Activated CD8-positive, alpha-beta memory T cell treated with anti-CD3 and anti-CD28 coated beads, Interleukin-2, amount 10 ng/mL, durations not matched to agents 7 days and 5 days (primary cell): ENCODE measurements at regions not wholly inside any gene's neighbourhood (a gene's known extent, or its start where the extent isn't known, plus 50 kb on each side); places are given as distances from the start of the nearest gene placed in this dataset.
"Not testable (repeated sequence)": the region's sequence is repeated elsewhere in the genome, so short reads cannot be mapped to it uniquely, and the experiment has no call there.

Experiments used
- ATAC-seq: fragments of 150-1000 bp; cut with Tn5 transposase; one replicate; pipeline ENCODE4 v1.10.0; 2021; ENCODE audit warnings: moderate library complexity
- CTCF ChIA-PET: fragments of 350-600 bp; sonication (Branson Sonifier 250); formaldehyde crosslinking; loops from one replicate; lab custom pipeline; 2021; ENCODE audit warnings: antibody characterized with exemption; lab: Charles Lee
- DNase-seq: peaks from one replicate; pipeline ENCODE4 v3.0.0-alpha.2; 2020
- H3K27ac Mint-ChIP-seq: one replicate; pipeline ENCODE4 v1.8.0; 2021; ENCODE audit warnings: mild to moderate bottlenecking, mixed read lengths
- H3K27me3 Mint-ChIP-seq: one replicate; pipeline ENCODE4 v1.8.0; 2021; ENCODE audit warnings: mixed read lengths
- H3K36me3 Mint-ChIP-seq: one replicate; pipeline ENCODE4 v1.8.0; 2021; ENCODE audit warnings: mild to moderate bottlenecking, mixed read lengths
- H3K4me1 Mint-ChIP-seq: one replicate; pipeline ENCODE4 v1.8.0; 2021; ENCODE audit warnings: mixed read lengths
- H3K4me3 Mint-ChIP-seq: one replicate; pipeline ENCODE4 v1.8.0; 2021; ENCODE audit warnings: mild to moderate bottlenecking, moderate library complexity, mixed read lengths
- H3K9me3 Mint-ChIP-seq: one replicate; pipeline ENCODE4 v1.8.0; 2022; ENCODE audit warnings: low read depth, mixed read lengths

DNA sequence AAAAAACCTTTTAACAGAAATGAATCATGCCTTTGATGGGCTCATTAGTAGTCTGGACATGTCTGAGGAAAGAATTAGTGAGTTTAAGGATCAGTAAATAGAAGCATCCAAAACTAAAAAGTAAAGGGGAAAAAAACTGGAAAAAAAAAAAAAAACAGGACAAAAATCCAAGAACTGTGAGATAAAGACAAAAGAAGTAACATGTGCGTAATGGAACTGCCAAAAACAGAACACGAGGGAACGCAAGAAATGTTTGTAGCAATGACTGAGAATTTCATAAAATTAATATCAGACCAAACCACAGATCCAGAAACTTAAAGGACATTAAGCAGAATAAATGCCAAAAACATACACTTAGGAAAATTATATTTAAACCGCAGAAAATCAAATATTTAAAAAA lies 77.4 kb downstream of the MS4A13 start:
- Mint-ChIP-seq H3K27ac (no peak overlapping the region), H3K4me3 (no peak overlapping the region), H3K4me1 (no peaks in the 10 kb centered on the region), H3K36me3 (no peaks in the 10 kb centered on the region), H3K27me3 (peaks cover 7% of the 10 kb centered on the region), H3K9me3 (peaks cover 3% of the 10 kb centered on the region)
- CTCF ChIA-PET, result no interaction called here
- DNase-seq, result no peak
- no peak for ATAC-seq

DNA sequence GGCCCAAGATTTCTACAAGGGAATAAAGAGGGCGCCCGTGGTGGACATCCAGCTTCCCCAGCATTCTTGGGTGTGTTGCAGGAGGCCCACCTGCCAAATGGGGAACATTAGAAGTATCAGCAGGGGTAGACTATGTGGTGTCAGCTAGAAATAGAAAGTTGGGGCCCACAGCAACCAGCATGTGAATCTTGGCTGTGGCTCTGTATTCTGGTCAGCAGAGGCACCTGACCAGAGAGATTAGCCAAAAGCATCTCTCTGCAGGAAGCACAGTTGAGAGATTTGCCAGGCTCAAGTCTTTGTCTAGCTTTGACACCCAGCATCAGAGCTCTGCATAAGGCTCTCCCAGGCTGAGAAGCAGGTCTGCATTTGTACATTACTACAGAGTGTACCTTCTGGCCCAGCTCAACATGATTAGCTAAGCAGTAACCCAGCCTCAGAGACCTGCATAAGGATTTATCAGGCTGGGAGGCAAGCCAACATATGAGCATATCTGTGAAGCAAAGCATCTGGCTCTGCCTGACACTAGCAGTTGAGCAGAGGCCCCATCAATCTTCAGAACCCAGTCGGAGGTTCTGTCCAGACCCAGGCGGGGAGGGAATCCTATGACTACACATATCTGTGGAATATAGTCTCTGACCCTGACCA lies 79.9 kb downstream of the MS4A13 start:
- peaks cover 3% of the 10 kb centered on the region for H3K9me3 Mint-ChIP-seq
- DNase-seq, result no peak
- no peaks in the 10 kb centered on the region for H3K36me3 Mint-ChIP-seq
- H3K27ac Mint-ChIP-seq, result no peak overlapping the region
- H3K4me3 Mint-ChIP-seq, result no peak overlapping the region
- CTCF ChIA-PET, result interaction anchor here (1.3 to 1.6 kb wide), 2 partner anchors 232 to 252 kb away, joined by 3 read pairs; no protein-coding TSS in a partner anchor
- ATAC-seq, result no peak
- H3K4me1 Mint-ChIP-seq, result no peaks in the 10 kb centered on the region
- peaks cover 7% of the 10 kb centered on the region for H3K27me3 Mint-ChIP-seq

DNA sequence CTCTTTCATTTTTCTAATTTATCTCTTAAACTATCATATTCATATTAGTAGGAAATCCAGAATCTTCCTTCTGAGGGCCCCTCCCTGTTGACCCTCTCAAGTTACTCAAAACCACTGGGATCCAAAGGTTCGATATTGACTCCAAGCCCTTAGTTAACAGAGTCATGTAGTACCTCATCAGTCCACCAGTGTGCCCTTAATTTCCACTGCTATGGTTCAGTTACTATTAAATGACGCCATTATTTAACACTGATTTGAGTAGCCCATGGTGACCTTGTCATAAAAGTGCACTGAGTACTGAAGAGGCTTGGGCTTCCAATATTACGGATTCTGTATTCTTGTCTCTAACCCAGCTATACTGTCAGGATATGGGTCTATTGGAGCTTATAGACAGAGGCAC lies 91.9 kb upstream of the MS4A8 start:
- Mint-ChIP-seq H3K27me3 (peaks cover 36% of the 10 kb centered on the region), H3K4me3 (no peak overlapping the region), H3K27ac (no peak overlapping the region), H3K4me1 (peaks cover 10% of the 10 kb centered on the region), H3K9me3 (no peaks in the 10 kb centered on the region), H3K36me3 (no peaks in the 10 kb centered on the region)
- DNase-seq (no peak), ATAC-seq (no peak)
- CTCF ChIA-PET, result no interaction called here

DNA sequence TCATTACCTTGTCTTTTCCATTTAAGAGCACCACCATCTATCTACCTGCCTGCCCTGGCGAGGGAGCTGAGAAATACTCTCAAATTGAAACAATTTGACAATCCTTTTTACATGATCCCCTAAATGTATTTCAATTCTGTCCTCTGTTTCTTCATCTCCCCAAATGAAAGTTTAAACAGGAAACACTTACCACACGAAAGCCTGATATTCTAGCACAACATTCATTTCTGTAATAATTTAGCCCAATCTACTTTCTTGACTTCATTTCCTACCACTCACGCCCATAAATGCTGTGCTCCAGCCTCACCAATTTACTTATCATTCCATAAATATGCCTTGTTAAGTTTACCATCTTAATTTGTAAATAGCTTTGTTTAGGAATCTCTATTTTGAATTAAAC lies 89.8 kb upstream of the MS4A8 start:
- no peak for ATAC-seq
- Mint-ChIP-seq H3K27ac (no peak overlapping the region), H3K4me3 (no peak overlapping the region), H3K27me3 (peaks cover 47% of the 10 kb centered on the region), H3K9me3 (no peaks in the 10 kb centered on the region), H3K4me1 (peaks cover 10% of the 10 kb centered on the region), H3K36me3 (no peaks in the 10 kb centered on the region)
- no peak for DNase-seq
- CTCF ChIA-PET, result interaction anchor here (2.4 kb wide), 1 partner anchor 9 kb away, joined by 9 read pairs; no protein-coding TSS in a partner anchor

DNA sequence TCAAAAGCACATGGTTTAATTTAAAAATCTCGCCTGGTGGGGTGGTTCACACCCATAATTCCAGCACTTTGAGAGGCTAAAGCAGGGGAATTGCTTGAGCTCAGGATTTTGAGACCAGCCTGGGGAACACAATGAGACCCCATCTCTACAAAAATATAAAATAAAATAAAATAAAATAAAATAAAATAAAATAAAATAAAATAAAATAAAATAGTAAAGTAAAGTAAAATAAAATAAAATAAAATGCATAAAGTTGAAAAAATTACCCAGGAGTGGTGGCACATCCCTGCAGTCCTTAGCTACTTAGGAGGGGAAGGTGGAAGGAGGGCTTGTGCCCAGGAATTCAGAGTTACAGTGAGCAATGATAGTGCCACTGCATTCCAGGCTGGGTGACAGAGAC lies 88.7 kb upstream of the MS4A8 start:
- no peak overlapping the region for H3K4me3 Mint-ChIP-seq
- CTCF ChIA-PET, result no interaction called here
- no peak for ATAC-seq
- peaks cover 47% of the 10 kb centered on the region for H3K27me3 Mint-ChIP-seq
- H3K4me1 Mint-ChIP-seq, result peaks cover 10% of the 10 kb centered on the region
- no peaks in the 10 kb centered on the region for H3K36me3 Mint-ChIP-seq
- no peak for DNase-seq
- no peaks in the 10 kb centered on the region for H3K9me3 Mint-ChIP-seq
- no peak overlapping the region for H3K27ac Mint-ChIP-seq

DNA sequence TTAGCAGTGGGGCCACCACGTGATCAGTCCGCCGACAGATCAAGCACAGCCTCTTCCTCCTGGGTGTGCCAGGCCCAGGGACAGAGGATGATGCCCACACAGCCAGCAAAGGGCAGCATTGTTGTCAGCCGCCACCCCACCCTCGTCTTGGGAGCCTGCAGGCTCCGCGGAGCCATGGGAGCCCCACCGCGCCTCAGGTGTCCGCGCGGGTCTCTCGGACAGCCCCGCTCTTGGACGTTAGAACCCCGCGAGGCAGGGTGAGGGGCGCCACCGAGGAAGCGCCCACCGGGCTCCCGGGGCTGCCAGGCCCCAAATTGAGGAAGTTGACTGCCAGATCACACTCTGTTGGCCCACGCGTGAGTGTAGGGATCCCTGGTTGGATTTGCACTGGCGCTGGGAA lies 83.9 kb upstream of the MS4A8 start:
- DNase-seq (no peak), ATAC-seq (no peak)
- H3K27ac Mint-ChIP-seq, result no peak overlapping the region
- CTCF ChIA-PET, result no interaction called here
- H3K9me3 Mint-ChIP-seq, result no peaks in the 10 kb centered on the region
- peaks cover 20% of the 10 kb centered on the region for H3K27me3 Mint-ChIP-seq
- no peaks in the 10 kb centered on the region for H3K36me3 Mint-ChIP-seq
- H3K4me3 Mint-ChIP-seq, result no peak overlapping the region
- H3K4me1 Mint-ChIP-seq, result no peaks in the 10 kb centered on the region

GRCh38 chr11:60621940-60622339 lies 77.5 kb upstream of the MS4A8 start:
- DNase-seq, H3K27me3 Mint-ChIP-seq, H3K4me3 Mint-ChIP-seq, H3K27ac Mint-ChIP-seq, H3K9me3 Mint-ChIP-seq, H3K4me1 Mint-ChIP-seq, CTCF ChIA-PET, H3K36me3 Mint-ChIP-seq, ATAC-seq: not testable (repeated sequence)

GRCh38 chr11:60622776-60623175 lies 76.6 kb upstream of the MS4A8 start:
- CTCF ChIA-PET, H3K36me3 Mint-ChIP-seq, H3K27ac Mint-ChIP-seq, H3K4me3 Mint-ChIP-seq, H3K27me3 Mint-ChIP-seq, H3K9me3 Mint-ChIP-seq, ATAC-seq, DNase-seq, H3K4me1 Mint-ChIP-seq: not testable (repeated sequence)

GRCh38 chr11:60625262-60625661 lies 74.2 kb upstream of the MS4A8 start:
- no peaks in the 10 kb centered on the region for H3K27me3 Mint-ChIP-seq
- no peaks in the 10 kb centered on the region for H3K4me1 Mint-ChIP-seq
- no peak overlapping the region for H3K4me3 Mint-ChIP-seq
- CTCF ChIA-PET, result no interaction called here
- no peak overlapping the region for H3K27ac Mint-ChIP-seq
- DNase-seq (no peak), ATAC-seq (no peak)
- H3K9me3 Mint-ChIP-seq, result no peaks in the 10 kb centered on the region
- H3K36me3 Mint-ChIP-seq, result no peaks in the 10 kb centered on the region

DNA sequence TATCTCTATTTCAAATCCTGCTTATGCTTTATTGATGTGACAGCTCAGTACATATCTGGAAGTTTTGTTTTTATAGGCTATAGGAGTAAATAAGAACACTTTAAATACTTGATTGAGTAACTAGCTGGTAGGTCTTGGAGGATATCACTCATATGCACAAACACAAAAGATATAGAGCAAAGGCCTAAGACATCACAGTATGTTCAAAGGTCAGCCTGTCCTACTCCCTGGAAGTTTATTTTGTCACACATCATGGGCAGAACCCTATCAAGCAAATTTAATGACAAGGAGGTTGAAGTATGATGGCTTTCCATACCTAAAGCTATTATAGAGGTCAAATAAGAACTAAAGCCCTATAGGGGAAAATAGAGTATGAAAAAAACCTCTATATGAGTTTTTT lies 70.0 kb upstream of the MS4A8 start:
- Mint-ChIP-seq H3K9me3 (no peaks in the 10 kb centered on the region), H3K4me3 (no peak overlapping the region), H3K27ac (no peak overlapping the region), H3K4me1 (peaks cover 14% of the 10 kb centered on the region), H3K36me3 (no peaks in the 10 kb centered on the region), H3K27me3 (peaks cover 10% of the 10 kb centered on the region)
- no peak for ATAC-seq
- CTCF ChIA-PET, result interaction anchor here (1.4 kb wide), 1 partner anchor 266 kb away, joined by 6 read pairs; no protein-coding TSS in a partner anchor
- no peak for DNase-seq

- peaks cover 14% of the 10 kb centered on the region for H3K4me1 Mint-ChIP-seq
- DNase-seq (no peak), ATAC-seq (no peak)
- CTCF ChIA-PET, result no interaction called here
- no peak overlapping the region for H3K27ac Mint-ChIP-seq
- peaks cover 10% of the 10 kb centered on the region for H3K27me3 Mint-ChIP-seq
- H3K4me3 Mint-ChIP-seq, result no peak overlapping the region
- H3K36me3 Mint-ChIP-seq, result no peaks in the 10 kb centered on the region
- H3K9me3 Mint-ChIP-seq, result no peaks in the 10 kb centered on the region
These were observed 67.5 kb upstream of the MS4A8 start for GRCh38 chr11:60631944-60632343.

DNA sequence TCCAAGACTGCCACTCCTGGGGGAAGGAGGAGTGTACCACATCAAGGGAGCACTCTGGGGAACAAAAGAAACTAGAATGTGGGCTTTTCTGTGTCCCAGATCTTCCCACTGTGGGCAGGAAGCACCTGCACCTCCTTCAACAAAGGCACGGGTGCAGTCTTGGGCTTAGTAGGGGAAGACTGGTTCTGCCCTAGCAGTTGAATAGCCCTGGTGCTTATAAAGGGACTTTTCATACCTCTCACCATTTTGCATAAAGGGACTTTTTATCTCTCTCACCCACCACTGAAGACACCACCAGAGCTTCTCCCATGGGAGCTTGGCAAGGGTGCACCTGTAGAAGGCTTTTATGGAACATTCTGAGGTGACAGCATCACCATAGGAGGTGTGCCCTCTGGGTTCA lies 65.8 kb upstream of the MS4A8 start:
- Mint-ChIP-seq H3K27me3 (peaks cover 17% of the 10 kb centered on the region), H3K36me3 (no peaks in the 10 kb centered on the region), H3K27ac (no peak overlapping the region), H3K4me1 (peaks cover 14% of the 10 kb centered on the region), H3K4me3 (no peak overlapping the region), H3K9me3 (no peaks in the 10 kb centered on the region)
- CTCF ChIA-PET, result no interaction called here
- DNase-seq (no peak), ATAC-seq (no peak)

GRCh38 chr11:60634126-60634525 lies 65.3 kb upstream of the MS4A8 start:
- Mint-ChIP-seq H3K4me1 (peaks cover 14% of the 10 kb centered on the region), H3K9me3 (no peaks in the 10 kb centered on the region), H3K27ac (no peak overlapping the region), H3K27me3 (peaks cover 17% of the 10 kb centered on the region), H3K4me3 (no peak overlapping the region), H3K36me3 (no peaks in the 10 kb centered on the region)
- ATAC-seq, result no peak
- no peak for DNase-seq
- CTCF ChIA-PET, result no interaction called here

GRCh38 chr11:60641940-60642339 lies 57.5 kb upstream of the MS4A8 start:
- no peak overlapping the region for H3K4me3 Mint-ChIP-seq
- H3K27ac Mint-ChIP-seq, result no peak overlapping the region
- DNase-seq, result no peak
- H3K4me1 Mint-ChIP-seq, result no peaks in the 10 kb centered on the region
- no peaks in the 10 kb centered on the region for H3K36me3 Mint-ChIP-seq
- CTCF ChIA-PET, result no interaction called here
- H3K27me3 Mint-ChIP-seq, result peaks cover 10% of the 10 kb centered on the region
- H3K9me3 Mint-ChIP-seq, result no peaks in the 10 kb centered on the region
- no peak for ATAC-seq
